CD8-positive, alpha-beta memory T cell (primary cell): ENCODE measurements at regions not wholly inside any gene's neighbourhood (a gene's known extent, or its start where the extent isn't known, plus 50 kb on each side); places are given as distances from the start of the nearest gene placed in this dataset.
"Not testable (repeated sequence)": the region's sequence is repeated elsewhere in the genome, so short reads cannot be mapped to it uniquely, and the experiment has no call there.

Experiments
- CTCF ChIA-PET: fragments of 350-600 bp; sonication (Branson Sonifier 250); formaldehyde crosslinking; loops from one replicate; lab custom pipeline; 2021; ENCODE audit warnings: antibody characterized with exemption; lab: Charles Lee
- POLR2A ChIA-PET: fragments of 350-600 bp; sonication (Branson Sonifier 250); formaldehyde crosslinking; loops from one replicate; lab custom pipeline; 2021; ENCODE audit warnings: antibody characterized with exemption; lab: Charles Lee
- DNase-seq, 5 donors: peaks; one replicate each; pipeline versions ENCODE4 v3.0.0 to v3.0.0-alpha.2; 2020 to 2022; ENCODE audit warnings: mixed read lengths in 1 of 5
- H3K27ac ChIP-seq: one replicate; pipeline ENCODE4 v1.7.0; 2013; ENCODE audit warnings: low read depth, mild to moderate bottlenecking, low read length, moderate library complexity
- H3K27me3 ChIP-seq: 2 replicates; pipeline ENCODE4 v1.7.0; 2013; ENCODE audit warnings: low read length, mild to moderate bottlenecking; ENCODE audit not compliant: insufficient read depth, poor library complexity, severe bottlenecking
- H3K36me3 ChIP-seq: 2 replicates; pipeline ENCODE4 v1.7.0; 2013; ENCODE audit warnings: mild to moderate bottlenecking, low read length, moderate library complexity; ENCODE audit not compliant: insufficient read depth
- H3K4me1 ChIP-seq: 2 replicates; pipeline ENCODE4 v1.7.0; 2013; ENCODE audit warnings: mild to moderate bottlenecking, low read length, moderate library complexity; ENCODE audit not compliant: insufficient read depth
- H3K4me3 ChIP-seq: 2 replicates; pipeline ENCODE4 v1.7.0; 2013; ENCODE audit warnings: mild to moderate bottlenecking, low read length
- H3K9me3 ChIP-seq: 2 replicates; pipeline ENCODE4 v1.7.0; 2013; ENCODE audit warnings: mild to moderate bottlenecking, low read length
- H3K27ac Mint-ChIP-seq, 8 donors: one replicate each; pipeline ENCODE4 v1.8.0; 2020 to 2021; ENCODE audit warnings: mixed read lengths in 8 of 8, mild to moderate bottlenecking in 6 of 8, inconsistent platforms in 3 of 8, moderate library complexity in 3 of 8
- H3K27me3 Mint-ChIP-seq, 2 donors: one replicate each; pipeline ENCODE4 v1.8.0; 2020 to 2021; ENCODE audit warnings: mixed read lengths in 2 of 2, mild to moderate bottlenecking in 1 of 2, moderate library complexity in 1 of 2
- H3K36me3 Mint-ChIP-seq, 3 donors: one replicate each; pipeline ENCODE4 v1.8.0; 2020 to 2021; ENCODE audit warnings: mixed read lengths in 3 of 3, inconsistent platforms in 1 of 3, mild to moderate bottlenecking in 1 of 3
- H3K4me1 Mint-ChIP-seq, 3 donors: one replicate each; pipeline ENCODE4 v1.8.0; 2020 to 2021; ENCODE audit warnings: mixed read lengths in 3 of 3, inconsistent platforms in 1 of 3, mild to moderate bottlenecking in 1 of 3
- H3K4me3 Mint-ChIP-seq, 7 donors: one replicate each; pipeline ENCODE4 v1.8.0; 2020 to 2021; ENCODE audit warnings: mixed read lengths in 7 of 7, mild to moderate bottlenecking in 6 of 7, moderate library complexity in 4 of 7, inconsistent platforms in 2 of 7
- H3K9me3 Mint-ChIP-seq, 5 donors: one replicate each; pipeline ENCODE4 v1.8.0; 2020 to 2022; ENCODE audit warnings: mixed read lengths in 5 of 5, mild to moderate bottlenecking in 3 of 5, moderate library complexity in 2 of 5, inconsistent platforms in 1 of 5

DNA sequence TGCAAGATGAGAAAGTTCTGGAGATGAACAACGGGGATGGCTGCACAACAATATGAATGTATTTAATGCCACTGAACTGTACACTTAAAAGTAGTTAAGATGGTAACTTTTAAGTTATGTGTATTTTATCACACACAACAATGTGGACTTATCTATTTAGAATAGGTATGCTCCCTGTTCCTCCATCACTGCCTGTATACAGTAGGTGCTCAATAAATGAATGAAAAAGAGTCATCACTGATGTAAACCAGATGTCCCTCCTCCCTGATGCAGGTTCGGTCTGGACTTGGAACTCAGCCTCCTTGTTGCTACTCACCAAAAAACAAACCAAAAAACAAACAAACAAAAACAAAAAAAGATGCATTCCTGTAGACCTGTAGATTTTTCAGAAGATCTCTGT lies 65.9 kb upstream of the BOD1 start:
- Mint-ChIP-seq H3K27me3 (peaks cover 0 to 8% of the 10 kb centered on the region in 2 donors), H3K27ac (no peak overlapping the region), H3K4me3 (no peak overlapping the region), H3K36me3 (no peaks in the 10 kb centered on the region), H3K4me1 (no peaks in the 10 kb centered on the region), H3K9me3 (peaks cover 0 to 4% (median 2%) of the 10 kb centered on the region in 5 donors)
- DNase-seq = no peak
- Histone ChIP-seq H3K9me3 (no peaks in the 10 kb centered on the region), H3K27me3 (no peaks in the 10 kb centered on the region), H3K4me3 (no peak overlapping the region), H3K4me1 (no peaks in the 10 kb centered on the region), H3K27ac (no peak overlapping the region), H3K36me3 (no peaks in the 10 kb centered on the region)
- ChIA-PET POLR2A (no interaction called here), CTCF (no interaction called here)

DNA sequence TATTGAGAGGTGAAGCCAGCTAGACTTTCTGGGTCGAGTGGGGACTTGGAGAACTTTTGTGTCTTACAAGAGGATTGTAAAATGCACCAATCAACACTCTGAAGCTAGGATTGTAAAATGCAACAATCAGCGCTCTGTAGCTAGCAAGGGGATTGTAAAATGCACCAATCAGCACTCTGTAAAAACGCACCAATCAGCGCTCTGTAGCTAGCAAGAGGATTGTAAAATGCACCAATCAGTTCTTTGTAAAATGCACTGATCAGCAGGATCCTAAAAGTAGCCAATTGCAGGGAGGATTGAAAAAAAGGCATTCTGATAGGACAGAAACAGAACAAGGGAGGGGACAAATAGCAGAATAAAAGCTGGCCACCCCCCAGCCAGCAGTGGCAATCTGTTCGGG lies 68.1 kb upstream of the BOD1 start:
- H3K4me3 Mint-ChIP-seq, H3K4me1 Mint-ChIP-seq, POLR2A ChIA-PET, CTCF ChIA-PET, H3K4me3 ChIP-seq, H3K27ac ChIP-seq, H3K4me1 ChIP-seq, H3K9me3 ChIP-seq, H3K27me3 Mint-ChIP-seq, H3K9me3 Mint-ChIP-seq, H3K36me3 ChIP-seq, H3K36me3 Mint-ChIP-seq, DNase-seq, H3K27ac Mint-ChIP-seq, H3K27me3 ChIP-seq: not testable (repeated sequence)

DNA sequence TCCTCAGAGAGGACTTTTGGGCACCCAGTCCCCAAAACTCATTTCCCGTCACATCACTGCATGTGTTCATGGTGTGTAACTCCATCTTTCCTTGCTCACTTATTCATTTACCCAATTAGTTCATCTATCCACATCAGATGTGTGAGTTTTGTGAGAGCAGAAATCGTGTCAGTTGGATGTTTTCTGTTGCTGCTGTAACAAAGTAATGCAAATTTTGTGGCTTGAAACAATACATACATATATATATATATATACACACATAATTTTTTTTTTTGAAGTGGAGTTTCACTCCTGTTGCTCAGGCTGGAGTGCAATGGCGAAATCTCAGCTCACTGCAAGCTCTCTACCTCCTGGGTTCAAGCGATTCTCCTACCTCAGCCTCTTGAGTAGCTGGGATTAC lies 70.5 kb upstream of the BOD1 start:
- H3K4me1 ChIP-seq = no peaks in the 10 kb centered on the region
- no peak overlapping the region for H3K4me3 Mint-ChIP-seq
- ChIA-PET CTCF (no interaction called here), POLR2A (no interaction called here)
- H3K27ac Mint-ChIP-seq = no peak overlapping the region
- peaks cover 0 to 4% of the 10 kb centered on the region in 2 donors for H3K27me3 Mint-ChIP-seq
- H3K4me3 ChIP-seq = no peak overlapping the region
- no peaks in the 10 kb centered on the region for H3K36me3 Mint-ChIP-seq
- peaks cover 0 to 2% (median 0%) of the 10 kb centered on the region in 5 donors for H3K9me3 Mint-ChIP-seq
- no peaks in the 10 kb centered on the region for H3K27me3 ChIP-seq
- H3K9me3 ChIP-seq = no peaks in the 10 kb centered on the region
- H3K36me3 ChIP-seq = no peaks in the 10 kb centered on the region
- H3K27ac ChIP-seq = no peak overlapping the region
- no peak for DNase-seq
- H3K4me1 Mint-ChIP-seq = peaks cover 7 to 13% (median 13%) of the 10 kb centered on the region in 3 donors

DNA sequence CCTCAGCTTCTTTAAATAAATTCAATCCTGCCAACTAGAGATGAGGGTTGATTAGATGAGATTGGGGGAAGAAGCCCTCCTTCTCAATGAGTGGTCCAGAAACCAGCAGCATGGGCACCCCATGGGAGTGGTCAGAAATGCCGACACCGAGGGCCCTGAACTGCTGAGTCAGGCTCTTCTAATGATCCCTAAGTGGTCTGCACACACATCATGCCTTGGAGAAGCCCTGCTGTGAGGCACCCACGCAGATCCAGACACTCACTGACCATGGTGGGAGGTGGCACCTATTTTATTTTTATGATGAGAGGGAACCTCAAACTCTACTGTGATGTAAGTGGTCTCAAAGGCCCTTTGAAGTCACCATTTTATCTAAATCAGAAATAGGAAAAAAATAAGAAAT lies 72.3 kb upstream of the BOD1 start:
- no peak overlapping the region for H3K4me3 ChIP-seq

DNA sequence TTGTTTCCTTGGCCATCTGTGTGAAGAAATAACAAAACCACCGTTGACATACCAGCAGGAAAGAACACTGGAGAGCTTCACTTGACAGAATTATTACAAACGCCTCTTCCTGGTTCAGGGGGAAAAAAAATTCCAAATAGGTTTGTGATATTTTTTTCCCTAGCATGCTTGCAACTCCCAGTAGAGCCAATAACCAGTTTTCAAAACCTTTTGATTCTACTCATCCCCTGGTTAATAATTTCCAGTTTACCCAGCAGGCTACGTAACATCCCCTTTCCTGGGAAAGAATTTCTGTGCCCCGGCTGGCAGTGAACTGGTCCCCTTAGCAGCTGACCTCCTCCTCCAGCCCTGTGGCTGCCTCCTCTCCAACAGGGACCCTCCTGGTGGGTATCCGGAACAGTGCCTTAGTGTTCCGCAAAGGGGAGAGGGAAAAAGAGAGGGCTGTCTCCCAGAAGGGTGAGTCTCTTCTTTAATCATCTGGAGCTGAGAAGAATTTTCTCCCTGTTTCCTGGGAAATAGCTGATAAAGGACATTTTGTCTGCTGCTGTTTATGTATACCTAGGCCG lies 72.8 kb upstream of the BOD1 start:
- Histone ChIP-seq H3K4me3 (no peak overlapping the region), H3K4me1 (no peaks in the 10 kb centered on the region), H3K27me3 (no peaks in the 10 kb centered on the region), H3K27ac (no peak overlapping the region), H3K9me3 (no peaks in the 10 kb centered on the region), H3K36me3 (no peaks in the 10 kb centered on the region)
- Mint-ChIP-seq H3K4me3 (peak overlapping the region in 3 of 7 donors; percentile 29 to 52 (median 45)), H3K27me3 (peaks cover 0 to 4% of the 10 kb centered on the region in 2 donors), H3K36me3 (no peaks in the 10 kb centered on the region), H3K9me3 (no peaks in the 10 kb centered on the region), H3K27ac (peak overlapping the region in 2 of 8 donors; percentile 34 to 63), H3K4me1 (peaks cover 7 to 13% (median 13%) of the 10 kb centered on the region in 3 donors)
- CTCF ChIA-PET = no interaction called here
- no peak for DNase-seq
- POLR2A ChIA-PET = no interaction called here

More for the DNA sequence above, 72.3 kb upstream of the BOD1 start:
- peaks cover 0 to 4% of the 10 kb centered on the region in 2 donors for H3K27me3 Mint-ChIP-seq
- Histone ChIP-seq H3K36me3 (no peaks in the 10 kb centered on the region), H3K4me1 (no peaks in the 10 kb centered on the region), H3K27me3 (no peaks in the 10 kb centered on the region), H3K27ac (no peak overlapping the region), H3K9me3 (no peaks in the 10 kb centered on the region)
- H3K9me3 Mint-ChIP-seq = no peaks in the 10 kb centered on the region
- no peak for DNase-seq
- H3K27ac Mint-ChIP-seq = no peak overlapping the region
- no peaks in the 10 kb centered on the region for H3K36me3 Mint-ChIP-seq
- ChIA-PET POLR2A (no interaction called here), CTCF (no interaction called here)
- H3K4me3 Mint-ChIP-seq = no peak overlapping the region
- peaks cover 7 to 13% (median 13%) of the 10 kb centered on the region in 3 donors for H3K4me1 Mint-ChIP-seq

DNA sequence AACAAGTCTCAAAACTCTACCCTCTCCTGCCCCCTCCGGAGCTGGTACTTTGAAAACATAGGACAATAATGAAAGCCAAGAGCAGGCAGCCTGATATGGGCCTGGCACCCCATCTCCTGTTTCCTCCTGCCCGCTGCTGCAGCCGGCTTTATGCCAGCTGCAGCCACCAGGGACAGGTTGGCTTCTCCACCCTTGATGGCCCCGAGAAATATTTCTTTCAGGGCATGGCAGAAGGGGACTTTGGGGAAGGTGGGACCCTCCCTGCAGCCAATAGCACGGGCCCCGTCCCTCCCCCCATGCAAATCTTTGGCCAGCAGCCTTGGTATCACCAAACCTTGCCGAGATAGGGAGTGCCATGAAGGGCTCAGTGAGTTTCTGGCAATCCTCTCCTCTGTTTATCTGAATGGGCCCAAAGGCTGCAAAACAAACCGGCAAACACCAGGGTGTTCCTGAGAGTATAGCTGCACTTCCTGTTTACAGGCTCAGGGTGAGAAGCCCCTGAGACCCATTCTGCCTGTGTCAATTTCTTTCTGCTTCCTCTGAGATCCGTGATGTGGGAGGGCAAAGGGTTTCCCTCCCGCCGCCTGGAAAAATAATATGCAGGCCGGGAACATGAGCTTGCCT lies 73.4 kb upstream of the BOD1 start:
- ChIA-PET POLR2A (no interaction called here), CTCF (no interaction called here)
- Histone ChIP-seq H3K36me3 (no peaks in the 10 kb centered on the region), H3K4me1 (no peaks in the 10 kb centered on the region), H3K27me3 (no peaks in the 10 kb centered on the region), H3K27ac (no peak overlapping the region), H3K9me3 (no peaks in the 10 kb centered on the region), H3K4me3 (no peak overlapping the region)
- no peak for DNase-seq
- H3K4me1 Mint-ChIP-seq = peaks cover 7 to 13% (median 13%) of the 10 kb centered on the region in 3 donors
- peak overlapping the region in 4 of 7 donors; percentile 29 to 52 (median 45) for H3K4me3 Mint-ChIP-seq
- H3K9me3 Mint-ChIP-seq = no peaks in the 10 kb centered on the region
- H3K27me3 Mint-ChIP-seq = peaks cover 0 to 4% of the 10 kb centered on the region in 2 donors
- H3K36me3 Mint-ChIP-seq = no peaks in the 10 kb centered on the region
- H3K27ac Mint-ChIP-seq = peak overlapping the region in 4 of 8 donors; percentile 3 to 63 (median 26)

DNA sequence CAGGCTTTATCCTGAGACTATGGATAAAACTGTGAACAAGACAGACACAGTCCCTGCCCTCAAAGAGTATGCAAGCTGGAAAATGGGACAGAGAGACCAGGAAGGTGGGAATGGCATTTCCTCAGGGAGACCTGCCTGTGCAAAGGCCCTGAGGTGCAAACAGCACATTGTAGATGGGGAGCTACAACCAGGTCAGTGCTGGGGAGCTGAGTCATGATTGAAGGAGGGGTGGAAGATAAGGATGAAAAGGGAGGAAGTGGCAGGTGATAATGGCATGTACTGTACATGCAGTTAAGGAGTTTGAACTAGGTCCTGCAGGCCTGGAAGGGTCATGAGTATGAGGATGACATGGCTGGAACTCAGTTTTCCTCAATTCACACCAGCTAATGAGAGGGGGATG lies 75.5 kb upstream of the BOD1 start:
- DNase-seq = no peak
- Histone ChIP-seq H3K9me3 (no peaks in the 10 kb centered on the region), H3K36me3 (no peaks in the 10 kb centered on the region), H3K27ac (no peak overlapping the region), H3K27me3 (no peaks in the 10 kb centered on the region), H3K4me1 (no peaks in the 10 kb centered on the region), H3K4me3 (no peak overlapping the region)
- H3K27me3 Mint-ChIP-seq = peaks cover 0 to 4% of the 10 kb centered on the region in 2 donors
- peaks cover 7 to 13% (median 13%) of the 10 kb centered on the region in 3 donors for H3K4me1 Mint-ChIP-seq
- ChIA-PET CTCF (interaction anchor here (0.7 kb wide), 3 partner anchors 64 to 232 kb away, joined by 3 to 5 read pairs (median 4); partner anchors contain the start of gene CPEB4), POLR2A (no interaction called here)
- no peaks in the 10 kb centered on the region for H3K9me3 Mint-ChIP-seq
- H3K36me3 Mint-ChIP-seq = no peaks in the 10 kb centered on the region
- H3K4me3 Mint-ChIP-seq = no peak overlapping the region
- H3K27ac Mint-ChIP-seq = peak overlapping the region in 1 of 8 donors; percentile 67

DNA sequence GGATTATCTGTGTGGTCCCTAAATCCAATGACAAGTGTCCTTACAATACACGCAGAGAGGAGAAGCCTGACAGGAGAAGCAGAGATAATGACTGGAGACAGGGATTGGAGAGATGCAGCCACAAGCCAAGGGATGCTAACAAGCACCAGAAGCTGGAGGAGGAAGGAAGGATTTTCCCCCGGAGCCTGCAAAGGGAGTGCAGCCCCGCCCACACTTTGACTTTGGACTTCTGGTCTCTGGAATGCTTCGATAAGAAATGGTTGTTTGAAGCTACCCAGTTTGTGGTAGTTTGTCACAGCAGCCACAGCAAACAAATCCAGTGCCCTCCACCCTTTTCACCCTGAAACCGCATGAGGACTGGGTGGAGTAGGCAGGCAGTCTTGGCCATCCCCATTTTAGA lies 77.2 kb upstream of the BOD1 start:
- Mint-ChIP-seq H3K27me3 (peaks cover 0 to 4% of the 10 kb centered on the region in 2 donors), H3K9me3 (no peaks in the 10 kb centered on the region), H3K4me3 (no peak overlapping the region), H3K4me1 (peaks cover 7 to 23% (median 17%) of the 10 kb centered on the region in 3 donors), H3K36me3 (no peaks in the 10 kb centered on the region), H3K27ac (no peak overlapping the region)
- Histone ChIP-seq H3K9me3 (no peaks in the 10 kb centered on the region), H3K4me3 (no peak overlapping the region), H3K4me1 (no peaks in the 10 kb centered on the region), H3K27me3 (no peaks in the 10 kb centered on the region), H3K36me3 (no peaks in the 10 kb centered on the region), H3K27ac (no peak overlapping the region)
- ChIA-PET POLR2A (no interaction called here), CTCF (no interaction called here)
- no peak for DNase-seq
